HG02759 (cell line): ENCODE measurements at regions not wholly inside any gene's neighbourhood (a gene's known extent, or its start where the extent isn't known, plus 50 kb on each side); places are given as distances from the start of the nearest gene placed in this dataset.
"Not testable (repeated sequence)": the region's sequence is repeated elsewhere in the genome, so short reads cannot be mapped to it uniquely, and the experiment has no call there.

ENCODE experiments used
- ATAC-seq: cut with Tn5 transposase; IDR thresholded peaks from one replicate; pipeline ENCODE4 v1.9.1; 2021; ENCODE audit warnings: mild to moderate bottlenecking, moderate library complexity; ENCODE audit not compliant: unreplicated experiment

DNA sequence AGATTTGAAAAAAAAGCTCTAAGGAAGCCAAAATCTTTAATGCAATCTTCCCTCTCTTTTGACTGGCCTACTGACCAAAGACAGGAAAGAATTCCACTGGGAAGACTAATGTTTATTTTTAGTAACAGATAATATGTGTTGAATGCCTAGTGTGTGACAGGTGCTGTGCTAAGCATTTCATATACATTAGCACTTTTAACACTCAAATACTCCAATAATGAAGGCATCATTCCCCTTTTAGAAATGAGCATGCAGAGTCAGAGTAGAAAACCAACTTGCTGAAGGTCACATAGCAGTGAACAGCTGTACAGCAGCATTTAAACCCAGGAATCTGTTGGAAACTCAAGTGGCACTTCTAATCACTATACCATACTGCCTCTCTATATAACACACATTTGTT, 170.6 kb downstream of the MINAR1 start:
- ATAC-seq: no peak

DNA sequence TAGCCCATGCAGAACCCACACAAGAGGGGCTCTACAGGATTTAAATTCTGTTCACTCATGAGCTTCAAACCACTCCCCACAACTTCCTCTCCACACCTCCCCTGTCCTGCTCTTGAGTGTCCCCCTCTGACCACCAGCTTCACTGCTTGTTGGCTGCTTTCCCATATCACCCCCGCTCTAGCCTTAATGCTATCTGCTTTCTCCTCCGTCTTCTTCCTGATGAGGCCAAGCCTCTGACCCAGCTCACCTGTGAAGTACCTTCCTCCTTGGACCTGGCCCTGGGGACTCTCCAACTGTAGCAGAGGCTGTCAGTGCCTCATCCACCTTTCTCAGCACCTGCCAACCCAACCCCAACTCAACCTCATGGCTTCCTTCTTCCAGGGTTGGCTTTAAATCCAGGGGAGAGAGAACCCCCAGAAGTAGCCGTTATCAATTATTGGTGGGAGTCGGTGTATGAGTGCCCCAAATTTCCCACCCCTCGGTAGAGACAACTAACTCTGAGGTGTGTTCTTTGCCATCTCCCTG, 174.8 kb downstream of the MINAR1 start:
- no peak for ATAC-seq

DNA sequence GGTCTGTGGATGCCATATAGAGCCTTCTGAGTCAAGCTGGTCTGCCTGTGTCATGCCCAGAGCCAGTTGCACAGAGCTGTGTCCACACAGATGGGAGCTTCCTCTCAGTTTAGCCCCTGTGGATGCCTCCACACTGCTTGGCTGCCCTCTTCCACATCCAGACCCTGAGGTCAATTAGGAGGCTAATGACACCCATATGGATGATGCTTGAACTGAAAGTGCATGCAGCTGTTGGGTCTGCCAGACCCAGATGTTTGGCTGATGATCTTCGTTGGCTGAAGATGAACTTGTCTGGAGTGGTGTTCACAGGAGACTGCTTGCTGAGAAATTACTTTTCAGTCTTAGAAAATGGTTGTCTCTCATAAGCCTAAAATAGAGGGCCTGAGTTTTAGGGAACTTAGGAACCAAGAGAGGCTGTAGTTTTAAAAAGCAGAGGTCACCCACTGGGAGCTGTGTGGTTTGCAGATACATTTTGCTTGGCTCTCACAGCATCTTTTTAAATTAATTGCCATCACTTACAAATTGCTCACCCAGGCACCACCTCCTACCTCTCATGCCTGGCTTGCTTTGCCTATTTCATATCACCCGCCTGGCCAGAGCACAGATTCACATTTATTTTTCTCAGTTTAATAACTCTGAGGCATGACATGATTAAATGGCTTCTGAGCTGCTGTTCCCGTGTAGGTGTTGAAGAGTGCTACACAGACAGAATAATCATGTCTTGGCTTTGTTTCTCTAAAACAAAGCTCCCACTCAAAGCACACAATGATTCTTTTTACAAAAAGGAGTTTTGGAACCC, 176.1 kb downstream of the MINAR1 start:
- no peak for ATAC-seq

DNA sequence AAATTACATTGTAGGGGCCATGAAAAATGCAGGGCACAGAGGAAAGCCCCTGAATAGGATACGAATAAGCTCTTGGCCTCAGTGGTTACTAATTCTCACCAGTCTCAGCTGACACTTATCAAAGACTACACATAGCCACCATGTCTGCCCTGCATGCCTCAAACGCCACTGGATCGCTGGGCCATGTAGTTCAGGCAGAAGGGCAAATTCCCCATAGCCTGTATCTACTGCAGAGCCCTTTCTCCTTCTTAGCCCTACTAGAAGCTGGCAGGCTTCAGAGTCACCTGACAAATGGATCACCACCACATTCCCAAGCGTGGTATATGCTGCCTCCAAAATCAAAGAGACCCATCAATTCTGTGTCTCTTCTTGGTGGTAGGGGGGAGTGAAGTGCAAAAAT, 177.4 kb downstream of the MINAR1 start:
- no peak for ATAC-seq

DNA sequence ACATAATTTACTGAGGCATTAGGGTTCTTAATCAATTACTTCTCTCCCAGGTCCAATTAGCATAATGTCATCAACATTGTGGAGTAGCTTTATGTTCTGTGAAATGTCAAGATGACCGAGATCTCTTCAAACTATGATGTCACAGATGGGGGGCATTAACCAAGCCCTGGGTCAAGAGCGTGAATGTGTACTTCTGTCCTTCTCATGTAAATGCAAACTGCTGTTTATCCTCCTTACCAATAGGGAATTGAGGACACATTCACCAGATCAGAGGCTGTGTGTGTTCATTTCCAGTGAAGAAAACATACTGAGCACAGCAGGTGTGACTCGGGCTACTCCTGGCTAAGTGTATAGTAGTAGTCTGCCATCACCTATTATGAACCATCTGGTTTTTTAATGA, 177.9 kb downstream of the MINAR1 start:
- no peak for ATAC-seq

DNA sequence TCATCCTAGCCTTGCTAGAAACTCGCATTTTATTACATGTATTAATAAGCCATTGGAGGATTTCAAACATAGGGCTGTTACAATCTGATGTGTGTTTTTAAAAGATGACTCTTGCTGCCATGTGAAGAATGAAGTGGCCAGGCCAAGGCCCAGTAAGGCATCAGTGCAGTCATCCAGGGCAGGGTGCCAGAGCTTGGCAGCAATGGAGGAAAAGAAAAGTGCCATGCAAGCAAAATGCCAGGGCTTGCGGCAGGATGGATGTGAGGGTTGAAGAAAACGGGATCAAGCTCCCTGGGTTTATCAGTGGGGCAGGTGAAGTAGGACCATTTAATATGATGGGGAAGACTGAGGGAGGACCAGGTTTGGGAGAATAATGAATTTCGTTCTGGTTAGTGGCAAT, 183.6 kb downstream of the MINAR1 start:
- ATAC-seq: no peak

DNA sequence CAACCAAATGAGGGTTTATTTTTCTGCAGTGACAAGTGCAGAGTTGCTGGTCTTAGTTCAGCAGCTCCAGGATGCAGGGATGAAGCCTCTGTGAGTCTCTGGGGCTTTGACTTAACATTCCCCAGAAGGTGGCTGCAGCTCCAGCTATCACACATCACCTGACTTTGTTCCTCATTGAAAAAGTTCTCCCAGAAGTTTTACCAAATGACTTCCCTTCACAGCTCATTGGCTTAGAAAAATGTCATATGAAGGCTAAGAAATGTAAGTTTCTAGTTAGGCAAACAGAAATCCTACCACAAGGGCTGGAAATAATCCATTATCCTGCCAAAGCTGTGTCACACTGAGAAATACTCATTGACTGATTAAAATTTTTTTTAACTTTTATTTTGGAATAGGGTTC, 184.9 kb downstream of the MINAR1 start:
- no peak for ATAC-seq

DNA sequence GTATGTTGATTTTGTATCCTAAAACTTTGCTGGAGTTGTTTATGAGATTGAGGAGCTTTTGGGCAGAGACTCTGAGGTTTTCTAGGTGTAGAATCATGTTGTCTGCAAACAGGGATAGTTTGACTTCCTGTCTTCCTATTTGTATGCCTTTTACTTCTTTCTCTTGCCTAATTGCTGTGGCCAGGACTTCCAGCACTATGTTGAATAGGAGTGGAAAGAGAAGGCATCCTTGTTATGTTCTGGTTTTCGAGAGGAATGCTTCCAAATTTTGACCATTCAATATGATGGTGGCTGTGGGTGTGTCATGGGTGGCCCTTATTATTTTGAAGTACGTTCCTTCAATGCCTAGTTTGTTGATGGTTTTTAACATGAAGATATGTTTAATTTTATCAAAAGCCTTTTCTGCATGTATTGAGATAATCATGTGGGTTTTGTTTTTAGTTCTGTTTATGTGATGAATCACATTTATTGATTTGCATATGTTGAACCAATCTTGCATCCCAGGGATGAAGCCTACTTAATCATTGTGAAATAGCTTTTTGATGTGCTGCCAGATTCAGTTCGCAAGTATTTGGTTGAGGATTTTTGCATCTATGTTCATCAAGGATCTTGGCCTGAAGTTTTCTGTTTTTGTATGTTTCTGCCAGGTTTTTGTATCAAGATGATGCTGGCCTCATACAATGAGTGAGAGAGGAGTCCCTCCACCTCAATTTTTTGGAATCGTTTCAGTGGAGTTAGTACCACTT, 188.1 kb downstream of the MINAR1 start:
- no peak for ATAC-seq

DNA sequence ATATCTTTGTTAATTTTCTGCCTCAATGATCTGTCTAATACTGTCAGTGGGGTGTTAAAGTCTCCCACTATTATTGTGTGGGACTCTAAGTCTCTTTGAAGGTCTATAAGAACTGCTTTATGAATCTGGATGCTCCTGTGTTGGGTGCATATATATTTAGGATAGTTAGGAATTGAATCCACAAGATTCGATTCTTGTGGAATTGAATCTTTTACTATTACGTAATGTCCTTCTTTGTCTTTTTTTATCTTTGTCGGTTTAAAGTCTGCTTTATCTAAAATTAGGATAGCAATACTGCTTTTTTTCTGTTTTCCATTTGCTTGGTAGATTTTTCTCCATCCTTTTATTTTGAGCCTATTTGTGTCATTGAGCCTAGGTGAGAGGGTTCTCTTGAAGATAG, 189.7 kb downstream of the MINAR1 start:
- not testable (repeated sequence) for ATAC-seq

DNA sequence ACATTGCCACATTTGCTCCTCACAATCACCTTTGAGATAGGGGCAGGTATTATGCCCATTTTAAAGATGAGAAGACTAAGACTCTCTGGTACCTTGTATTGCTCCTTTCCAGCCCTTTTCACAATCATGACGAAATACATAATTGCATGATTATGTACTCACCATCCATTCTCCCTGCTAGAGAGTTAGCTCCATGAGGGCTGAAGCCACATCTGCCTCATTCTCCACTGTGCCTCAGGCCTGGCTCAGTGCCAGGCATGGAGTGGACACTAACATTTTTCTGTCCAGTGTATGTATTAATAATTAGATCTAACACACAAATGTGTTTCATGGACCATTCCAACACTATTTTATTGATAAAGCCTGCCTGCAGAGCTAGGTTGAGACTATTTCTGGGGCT, 191.4 kb downstream of the MINAR1 start:
- no peak for ATAC-seq

DNA sequence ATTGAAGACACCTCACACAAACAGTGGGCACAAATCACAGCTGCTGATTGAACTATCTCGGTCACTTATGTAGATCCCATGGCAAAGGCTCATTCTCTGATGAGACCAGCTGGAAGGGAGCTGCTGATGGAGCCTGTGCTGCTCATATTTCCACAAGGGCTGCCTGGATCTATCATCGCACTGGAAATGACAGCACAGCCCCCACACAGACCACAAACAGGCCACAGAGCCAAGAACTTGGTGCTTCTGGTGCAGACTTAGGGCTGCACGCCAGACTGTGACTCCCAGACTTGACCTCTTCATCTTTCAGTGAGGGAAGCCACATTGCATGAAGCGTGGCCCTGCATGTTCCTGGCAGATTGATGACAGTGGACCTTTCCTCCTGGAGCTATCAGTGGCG, 197.6 kb downstream of the MINAR1 start:
- ATAC-seq: no peak

DNA sequence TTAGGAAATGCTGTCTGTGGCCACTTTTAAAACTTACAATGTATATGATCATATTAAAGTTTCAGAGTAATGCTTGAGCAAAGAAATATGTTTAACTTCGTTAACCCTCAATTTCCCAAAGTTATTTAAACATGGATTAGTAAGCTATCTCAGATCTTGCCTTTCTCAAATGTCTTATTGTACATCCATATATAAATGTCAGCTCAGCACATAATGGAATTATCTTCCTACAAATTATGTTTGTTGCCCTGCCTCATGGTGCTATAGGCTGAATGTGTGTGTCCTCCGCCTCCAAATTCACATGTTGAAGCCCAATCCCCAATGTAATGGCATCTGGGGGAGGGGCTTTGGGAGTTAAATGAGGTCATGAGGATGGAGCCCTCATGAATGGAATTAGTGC, 200.3 kb downstream of the MINAR1 start:
- no peak for ATAC-seq

DNA sequence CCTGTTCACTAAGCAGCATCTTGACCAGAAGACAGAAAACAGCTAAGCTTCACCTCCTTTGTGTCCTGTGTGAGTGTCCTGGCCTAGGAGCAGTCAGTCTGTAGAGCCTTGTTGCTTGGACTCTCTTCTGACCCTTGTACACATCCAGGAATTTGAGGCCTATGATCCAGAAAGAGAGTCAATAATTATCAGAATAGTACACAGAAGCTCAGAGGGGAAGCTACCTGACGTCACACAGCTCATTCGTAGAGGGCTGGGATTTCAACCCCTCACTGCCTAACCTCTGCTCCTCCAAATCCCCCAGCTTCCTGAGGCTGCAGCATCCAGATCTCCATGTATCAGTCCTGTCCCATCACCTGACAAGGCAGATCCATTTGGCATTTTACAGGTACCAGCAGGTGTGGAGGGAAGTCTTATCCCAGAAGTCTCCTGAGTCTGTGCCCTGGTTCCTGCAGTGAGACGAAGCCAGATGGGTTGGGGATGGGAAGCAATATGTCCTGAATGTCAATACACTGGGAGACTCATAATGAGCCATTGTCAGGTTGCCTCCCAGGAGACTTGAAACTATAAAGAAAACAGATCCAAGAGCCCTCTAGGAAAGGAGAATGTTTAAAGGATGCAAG, 203.1 kb downstream of the MINAR1 start:
- no peak for ATAC-seq

DNA sequence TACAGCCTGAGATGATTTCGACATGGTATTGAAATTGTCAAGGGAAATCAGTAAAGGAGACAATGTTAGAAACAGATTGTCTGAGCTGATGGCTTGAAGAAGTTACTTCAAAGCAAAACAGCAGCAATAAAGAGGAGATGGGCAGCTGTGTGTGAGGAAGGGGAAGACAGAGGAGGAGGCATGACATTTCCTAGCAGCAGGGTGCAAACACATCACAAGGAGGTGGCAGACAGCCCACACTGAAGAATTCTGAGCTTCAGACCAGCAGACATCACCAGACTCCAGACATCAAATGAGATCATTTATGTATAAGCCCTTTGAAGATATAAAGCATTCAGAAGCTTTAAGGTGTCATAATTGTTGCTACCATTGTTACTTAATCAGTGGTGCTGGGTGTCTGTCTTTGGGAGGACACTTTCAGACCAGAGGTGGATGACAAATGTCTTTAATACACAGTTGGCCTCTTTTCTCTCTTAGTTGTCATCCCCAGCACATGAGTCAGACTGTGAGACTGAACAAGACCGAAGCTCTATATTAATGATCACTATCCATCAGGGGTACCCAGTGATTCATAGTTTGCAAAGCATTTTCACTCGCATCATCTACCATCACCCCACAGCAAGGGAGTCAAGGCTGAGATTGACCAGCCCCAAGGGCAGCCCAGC, 203.9 kb downstream of the MINAR1 start:
- ATAC-seq: no peak

DNA sequence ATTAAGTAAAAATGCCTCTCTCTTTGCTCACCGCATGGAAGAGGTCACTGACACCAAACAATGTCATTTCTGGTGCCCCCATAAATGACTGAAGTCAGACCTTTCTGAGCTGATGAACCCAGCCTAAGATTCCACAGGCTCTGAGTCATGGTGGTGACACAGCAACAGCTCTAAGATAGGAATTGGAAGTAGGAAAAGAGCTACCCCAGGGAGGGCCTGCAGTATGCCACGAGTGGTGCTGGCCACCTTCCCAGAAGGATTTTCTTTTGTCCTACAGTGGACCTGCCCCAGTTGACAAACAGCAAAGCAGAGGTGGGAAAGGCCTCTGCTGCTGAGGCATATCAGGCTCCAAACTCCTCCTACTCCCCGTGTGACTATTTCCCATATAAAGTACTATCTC, 208.1 kb downstream of the MINAR1 start:
- no peak for ATAC-seq

DNA sequence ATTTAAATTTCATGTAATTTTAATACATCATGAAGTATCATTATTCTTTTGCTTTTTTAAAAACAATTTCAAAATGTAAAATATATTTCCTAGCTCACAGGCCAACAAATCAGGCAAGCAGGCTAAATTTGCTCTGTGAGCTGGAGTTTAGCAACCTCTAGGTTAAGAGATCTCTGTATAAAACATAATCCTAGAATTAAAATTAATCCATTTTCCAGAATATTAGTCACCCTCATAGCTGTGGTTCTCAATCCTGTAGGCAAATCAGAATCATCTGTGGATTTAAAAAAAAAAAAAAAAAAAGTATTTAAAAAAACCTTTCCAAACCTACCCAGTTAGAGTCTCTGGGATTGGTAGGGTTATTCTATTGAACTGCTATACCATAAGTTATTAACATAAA, 209.7 kb downstream of the MINAR1 start:
- no peak for ATAC-seq

DNA sequence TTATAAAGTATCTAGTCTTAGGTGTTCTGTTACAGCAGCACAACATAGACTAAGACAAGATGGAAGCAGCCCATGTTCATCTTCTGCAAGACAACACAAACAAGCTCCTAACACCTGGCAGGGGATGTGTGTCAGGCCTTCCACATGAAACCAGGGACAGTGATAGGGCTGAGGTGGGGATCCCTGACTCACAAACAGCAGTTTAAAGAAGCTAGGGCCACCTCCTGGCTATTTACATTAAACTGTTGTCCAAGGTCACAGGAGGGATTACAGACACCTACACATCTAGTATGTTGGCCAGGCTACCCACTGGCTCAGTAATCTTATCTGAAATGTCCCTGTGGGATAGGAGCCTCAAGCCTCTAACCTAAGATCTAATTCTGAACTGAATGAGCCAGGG, 211.3 kb downstream of the MINAR1 start:
- ATAC-seq: no peak

DNA sequence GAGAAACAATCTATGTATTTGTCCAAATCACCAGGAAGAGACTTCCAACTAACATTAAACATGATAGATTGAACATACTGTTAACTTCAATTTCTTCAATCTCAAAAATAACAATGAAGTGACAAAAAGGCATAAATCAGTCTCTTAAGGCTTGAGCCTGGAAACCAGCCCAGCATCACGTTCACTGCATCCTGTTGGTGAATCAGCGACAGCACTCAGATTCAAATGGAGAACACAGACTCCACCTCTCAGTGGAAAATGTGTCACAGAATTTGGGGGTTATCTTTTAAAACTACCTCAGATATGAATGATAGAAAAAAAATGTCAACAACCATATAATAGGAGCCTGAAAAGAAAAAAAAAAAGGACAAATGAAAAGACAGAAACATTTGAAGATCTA, 212.0 kb downstream of the MINAR1 start:
- ATAC-seq: no peak

DNA sequence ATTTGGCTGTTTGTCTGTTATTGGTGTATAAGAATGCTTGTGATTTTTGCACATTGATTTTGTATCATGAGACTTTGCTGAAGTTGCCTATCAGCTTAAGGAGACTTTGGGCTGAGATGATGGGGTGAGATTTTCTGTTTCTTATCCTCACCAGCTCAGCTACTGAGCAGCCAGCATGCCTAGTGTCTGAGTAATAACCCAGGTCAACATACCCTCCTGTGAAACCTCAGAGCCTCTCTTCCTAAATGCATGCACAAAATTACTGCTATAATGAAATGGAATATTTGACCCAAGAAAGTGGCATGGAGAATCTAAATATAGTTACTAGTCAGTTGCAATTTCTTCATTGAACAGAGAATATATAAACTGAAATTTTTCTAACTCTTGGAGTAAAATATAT, 220.8 kb downstream of the MINAR1 start:
- ATAC-seq: not testable (repeated sequence)

DNA sequence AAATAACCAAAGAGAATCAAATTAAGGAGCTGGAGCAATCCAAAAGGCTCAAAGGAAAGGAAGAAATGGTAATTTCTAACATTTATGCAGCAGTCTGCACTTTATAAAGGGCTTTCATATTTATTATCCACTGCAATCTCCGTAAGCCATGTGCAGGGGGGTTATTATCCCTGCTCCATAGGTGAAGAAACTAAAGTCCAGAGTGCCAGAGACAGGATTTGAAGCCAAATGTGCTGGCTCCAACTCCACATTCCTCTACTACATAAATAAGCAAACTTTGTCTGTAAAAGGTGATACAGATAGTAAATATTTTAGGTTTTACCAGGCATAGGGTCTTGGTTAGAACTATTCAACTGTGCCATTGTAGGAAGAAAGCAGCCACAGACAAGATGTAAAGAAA, 221.4 kb downstream of the MINAR1 start:
- ATAC-seq: no peak
